ENCODE measurements at regions not wholly inside any gene's neighbourhood (a gene's known extent, or its start where the extent isn't known, plus 50 kb on each side); places are given as distances from the start of the nearest gene placed in this dataset.

DNA sequence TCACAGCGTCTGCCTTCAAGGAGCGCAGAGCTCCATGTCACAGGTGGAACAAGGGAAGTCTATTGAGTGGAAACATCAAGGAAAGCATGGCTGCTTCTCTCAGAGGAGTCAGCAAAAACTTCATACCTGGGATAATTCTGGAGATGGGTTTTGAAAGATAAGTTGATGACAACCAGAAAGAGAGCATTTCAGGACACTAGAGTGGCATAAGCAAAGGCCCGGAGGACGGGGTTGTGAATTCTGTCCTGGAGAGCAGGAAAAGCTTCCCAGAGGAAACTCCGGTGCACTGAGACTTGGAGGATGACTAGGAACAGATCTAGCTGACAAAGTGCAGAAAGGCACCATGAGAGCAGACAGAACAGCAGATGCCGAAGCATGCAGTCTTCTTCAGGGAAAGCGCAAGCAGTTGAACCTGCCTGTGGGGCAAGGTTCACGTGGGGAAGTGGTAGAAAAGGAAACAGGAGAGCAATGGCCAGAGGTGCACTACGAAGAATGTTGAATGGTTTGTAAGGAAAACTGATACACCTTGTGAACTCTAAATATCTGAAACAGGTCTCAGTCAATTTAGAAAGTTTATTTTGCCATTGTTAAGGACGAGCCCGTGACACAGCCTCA is 222.9 kb downstream of the PLPP3 start:
- Histone ChIP-seq H3K4me1 (ENCODE audit: control extremely low read depth in 1 of 4, control insufficient read depth in 4 of 4, insufficient read depth in 4 of 4, low read length in 3 of 4) (no peaks in the 10 kb centered on the region), H3K27me3 (replicated peaks in 2 of 5; ENCODE audit: control insufficient read depth in 4 of 5, insufficient read depth in 5 of 5, low read length in 4 of 5) (no peaks in the 10 kb centered on the region), H3K4me3 (ENCODE audit: control insufficient read depth in 1 of 7, extremely low read depth in 1 of 7, insufficient read depth in 4 of 7, low read depth in 2 of 7, low read length in 6 of 7) (no peak overlapping the region), H3K36me3 (ENCODE audit: control insufficient read depth in 4 of 4, insufficient read depth in 4 of 4, low read length in 3 of 4) (no peaks in the 10 kb centered on the region), H3K9me3 (ENCODE audit: control extremely low read depth in 1 of 5, control insufficient read depth in 4 of 5, insufficient read depth in 2 of 5, low read depth in 1 of 5, low read length in 4 of 5) (peaks cover 0 to 3% (median 0%) of the 10 kb centered on the region in 5 experiments), H3K27ac (ENCODE audit: insufficient read depth in 1 of 2, low read depth in 1 of 2, low read length in 2 of 2, poor library complexity in 1 of 2, severe bottlenecking in 2 of 2) (no peak overlapping the region)
- DNase-seq = no peak
- ChIA-PET CTCF (no interaction called here), POLR2A (no interaction called here)
- WGBS (ENCODE audit: insufficient coverage) = 100% methylated on average over 8 of the region's 11 CpGs

DNA sequence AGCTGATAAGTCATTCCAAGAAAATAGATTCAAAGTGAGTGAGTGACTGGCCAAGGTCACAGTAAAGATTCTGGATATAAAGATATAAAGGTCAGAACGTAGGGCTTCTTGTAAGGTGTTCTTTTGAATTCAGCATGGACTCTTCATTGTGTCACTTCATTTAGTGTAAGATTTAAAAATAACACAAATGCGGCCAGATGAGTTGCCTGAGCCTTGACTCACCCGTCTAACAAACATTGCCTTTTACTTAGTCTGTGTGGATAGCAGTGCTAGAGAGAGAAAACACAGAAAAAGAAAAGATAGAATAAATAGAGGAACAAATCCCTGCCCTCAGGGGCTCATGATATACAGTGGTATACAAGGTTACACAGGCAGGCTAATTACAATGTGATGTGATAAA is 223.4 kb downstream of the PLPP3 start:
- WGBS (ENCODE audit: insufficient coverage) = 100% methylated on average over 3 of the region's 3 CpGs
- CTCF ChIA-PET = interaction anchor here (0.6 kb wide), 1 partner anchor 893 kb away, joined by 3 read pairs; no protein-coding TSS in a partner anchor

DNA sequence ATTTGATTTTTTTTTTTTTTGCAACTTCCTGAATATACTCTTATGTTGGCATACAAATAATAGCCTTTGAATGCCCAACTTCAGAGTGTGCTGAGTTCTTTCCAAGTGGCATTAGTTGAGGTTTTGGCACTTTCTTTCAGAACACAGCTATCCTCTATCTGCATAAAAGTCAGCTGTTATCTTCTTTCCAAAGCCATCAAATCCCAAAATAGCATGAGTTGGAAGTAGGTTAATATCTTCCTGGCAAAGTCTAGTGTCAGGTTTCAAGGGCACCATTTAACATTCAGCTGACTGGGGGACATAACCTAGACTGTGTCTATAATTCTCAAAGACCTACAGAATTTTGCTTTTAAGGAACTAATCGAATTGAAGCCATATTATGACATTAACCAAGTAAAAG is 223.9 kb downstream of the PLPP3 start:
- CTCF ChIA-PET = interaction anchor here (0.6 kb wide), 1 partner anchor 893 kb away, joined by 3 read pairs; no protein-coding TSS in a partner anchor

More for the DNA sequence above, 223.4 kb downstream of the PLPP3 start:
- H3K4me3 ChIP-seq (ENCODE audit: control insufficient read depth in 1 of 7, extremely low read depth in 1 of 7, insufficient read depth in 4 of 7, low read depth in 2 of 7, low read length in 6 of 7) = no peak overlapping the region
- no peaks in the 10 kb centered on the region for H3K27me3 ChIP-seq (replicated peaks in 2 of 5; ENCODE audit: control insufficient read depth in 4 of 5, insufficient read depth in 5 of 5, low read length in 4 of 5)
- H3K9me3 ChIP-seq (ENCODE audit: control extremely low read depth in 1 of 5, control insufficient read depth in 4 of 5, insufficient read depth in 2 of 5, low read depth in 1 of 5, low read length in 4 of 5) = peaks cover 0 to 3% (median 0%) of the 10 kb centered on the region in 5 experiments
- H3K27ac ChIP-seq (ENCODE audit: insufficient read depth in 1 of 2, low read depth in 1 of 2, low read length in 2 of 2, poor library complexity in 1 of 2, severe bottlenecking in 2 of 2) = no peak overlapping the region
- H3K4me1 ChIP-seq (ENCODE audit: control extremely low read depth in 1 of 4, control insufficient read depth in 4 of 4, insufficient read depth in 4 of 4, low read length in 3 of 4) = no peaks in the 10 kb centered on the region
- POLR2A ChIA-PET = no interaction called here
- DNase-seq = no peak
- no peaks in the 10 kb centered on the region for H3K36me3 ChIP-seq (ENCODE audit: control insufficient read depth in 4 of 4, insufficient read depth in 4 of 4, low read length in 3 of 4)

DNA sequence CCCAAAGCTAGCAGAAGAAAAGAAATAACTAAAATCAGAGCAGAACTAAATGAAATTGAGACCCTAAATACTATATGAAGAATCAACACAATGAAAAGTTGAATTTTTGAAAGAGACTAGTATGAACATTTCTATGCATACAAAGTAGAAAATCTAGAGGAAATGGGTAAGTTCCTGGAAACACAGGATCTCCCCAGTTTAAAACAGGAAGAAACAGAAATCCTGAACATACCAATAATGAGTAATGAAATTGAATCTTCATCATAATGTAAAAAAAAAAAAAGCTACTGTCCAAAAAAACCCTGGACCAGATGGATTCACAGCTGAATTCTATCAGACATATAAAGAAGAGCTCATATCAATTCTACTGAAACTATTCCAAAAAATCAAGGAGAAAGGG is 233.5 kb downstream of the PLPP3 start:
- CTCF ChIA-PET = interaction anchor here (0.6 kb wide), 1 partner anchor 429 kb away, joined by 3 read pairs; no protein-coding TSS in a partner anchor

More for the DNA sequence above, 223.9 kb downstream of the PLPP3 start:
- H3K36me3 ChIP-seq (ENCODE audit: control insufficient read depth in 4 of 4, insufficient read depth in 4 of 4, low read length in 3 of 4) = no peaks in the 10 kb centered on the region
- POLR2A ChIA-PET = no interaction called here
- no peak overlapping the region for H3K4me3 ChIP-seq (ENCODE audit: control insufficient read depth in 1 of 7, extremely low read depth in 1 of 7, insufficient read depth in 4 of 7, low read depth in 2 of 7, low read length in 6 of 7)
- H3K9me3 ChIP-seq (ENCODE audit: control extremely low read depth in 1 of 5, control insufficient read depth in 4 of 5, insufficient read depth in 2 of 5, low read depth in 1 of 5, low read length in 4 of 5) = peaks cover 0 to under 1% (median 0%) of the 10 kb centered on the region in 5 experiments
- 100% methylated on average over 1 of the region's 1 CpG for WGBS (ENCODE audit: insufficient coverage)
- DNase-seq = no peak
- H3K27ac ChIP-seq (ENCODE audit: insufficient read depth in 1 of 2, low read depth in 1 of 2, low read length in 2 of 2, poor library complexity in 1 of 2, severe bottlenecking in 2 of 2) = no peak overlapping the region
- no peaks in the 10 kb centered on the region for H3K27me3 ChIP-seq (replicated peaks in 2 of 5; ENCODE audit: control insufficient read depth in 4 of 5, insufficient read depth in 5 of 5, low read length in 4 of 5)
- H3K4me1 ChIP-seq (ENCODE audit: control extremely low read depth in 1 of 4, control insufficient read depth in 4 of 4, insufficient read depth in 4 of 4, low read length in 3 of 4) = no peaks in the 10 kb centered on the region

DNA sequence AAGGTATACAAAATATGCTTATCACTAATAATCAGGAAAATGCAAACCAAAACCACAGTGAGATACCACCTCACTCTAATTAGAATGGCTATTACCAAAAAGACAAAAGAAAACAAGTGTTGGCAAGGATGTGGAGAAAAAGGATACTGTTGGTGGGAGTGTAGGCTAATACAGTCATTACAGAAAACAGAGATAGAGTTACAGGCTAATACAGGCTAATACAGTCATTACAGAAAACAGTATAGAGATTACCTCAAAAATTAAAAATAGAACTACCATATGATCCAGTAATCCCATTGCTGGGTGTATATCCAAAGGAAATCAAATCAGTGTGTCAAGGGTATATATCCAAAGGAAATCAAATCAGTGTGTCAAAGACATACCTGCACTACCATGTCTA is 238.4 kb downstream of the PLPP3 start:
- Histone ChIP-seq H3K36me3 (ENCODE audit: control insufficient read depth in 4 of 4, insufficient read depth in 4 of 4, low read length in 3 of 4) (no peaks in the 10 kb centered on the region), H3K4me3 (ENCODE audit: control insufficient read depth in 1 of 7, extremely low read depth in 1 of 7, insufficient read depth in 4 of 7, low read depth in 2 of 7, low read length in 6 of 7) (no peak overlapping the region), H3K9me3 (ENCODE audit: control extremely low read depth in 1 of 5, control insufficient read depth in 4 of 5, insufficient read depth in 2 of 5, low read depth in 1 of 5, low read length in 4 of 5) (peaks cover 0 to 14% (median 0%) of the 10 kb centered on the region in 5 experiments), H3K27me3 (replicated peaks in 2 of 5; ENCODE audit: control insufficient read depth in 4 of 5, insufficient read depth in 5 of 5, low read length in 4 of 5) (no peaks in the 10 kb centered on the region), H3K27ac (ENCODE audit: insufficient read depth in 1 of 2, low read depth in 1 of 2, low read length in 2 of 2, poor library complexity in 1 of 2, severe bottlenecking in 2 of 2) (no peak overlapping the region), H3K4me1 (ENCODE audit: control extremely low read depth in 1 of 4, control insufficient read depth in 4 of 4, insufficient read depth in 4 of 4, low read length in 3 of 4) (no peaks in the 10 kb centered on the region)
- POLR2A ChIA-PET = no interaction called here
- CTCF ChIA-PET = no interaction called here
- DNase-seq = no peak

More for the DNA sequence above, 233.5 kb downstream of the PLPP3 start:
- no peak for DNase-seq
- H3K4me1 ChIP-seq (ENCODE audit: control extremely low read depth in 1 of 4, control insufficient read depth in 4 of 4, insufficient read depth in 4 of 4, low read length in 3 of 4) = no peaks in the 10 kb centered on the region
- H3K9me3 ChIP-seq (ENCODE audit: control extremely low read depth in 1 of 5, control insufficient read depth in 4 of 5, insufficient read depth in 2 of 5, low read depth in 1 of 5, low read length in 4 of 5) = peaks cover 0 to 14% (median 0%) of the 10 kb centered on the region in 5 experiments
- H3K36me3 ChIP-seq (ENCODE audit: control insufficient read depth in 4 of 4, insufficient read depth in 4 of 4, low read length in 3 of 4) = no peaks in the 10 kb centered on the region
- no peak overlapping the region for H3K4me3 ChIP-seq (ENCODE audit: control insufficient read depth in 1 of 7, extremely low read depth in 1 of 7, insufficient read depth in 4 of 7, low read depth in 2 of 7, low read length in 6 of 7)
- H3K27me3 ChIP-seq (replicated peaks in 2 of 5; ENCODE audit: control insufficient read depth in 4 of 5, insufficient read depth in 5 of 5, low read length in 4 of 5) = no peaks in the 10 kb centered on the region
- POLR2A ChIA-PET = no interaction called here
- no peak overlapping the region for H3K27ac ChIP-seq (ENCODE audit: insufficient read depth in 1 of 2, low read depth in 1 of 2, low read length in 2 of 2, poor library complexity in 1 of 2, severe bottlenecking in 2 of 2)

DNA sequence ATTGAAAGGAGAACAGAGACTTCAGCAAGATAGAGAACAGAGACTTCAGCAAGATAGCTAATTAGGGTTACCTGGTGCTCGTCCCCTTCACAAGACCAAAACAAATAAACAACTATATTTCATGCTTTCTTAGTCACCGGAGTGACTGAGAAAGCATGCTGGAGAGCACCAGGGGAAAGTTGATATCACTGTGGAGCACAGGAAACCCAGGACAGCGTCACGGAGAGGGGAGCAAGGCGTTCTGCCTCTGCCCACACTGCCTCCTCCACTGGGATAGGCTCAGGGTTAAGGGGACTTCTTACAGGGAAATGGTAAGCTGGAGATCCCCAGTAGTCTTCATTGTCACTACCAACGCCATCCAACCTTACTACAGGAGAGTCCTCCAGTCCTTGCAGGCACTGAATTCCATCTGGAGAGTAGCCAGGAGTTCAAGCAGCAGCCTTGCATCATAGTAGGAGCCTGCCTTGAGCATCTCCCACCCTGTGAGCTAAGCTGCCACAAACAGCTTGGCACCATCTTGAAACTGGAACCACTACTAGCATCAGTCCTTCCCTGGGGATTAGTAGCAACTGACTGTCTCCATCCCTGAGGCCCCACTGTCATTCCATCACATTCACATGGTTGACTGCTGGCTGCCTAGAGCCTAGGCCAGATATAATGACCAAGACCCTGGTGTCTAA is 239.4 kb downstream of the PLPP3 start:
- no peak overlapping the region for H3K27ac ChIP-seq (ENCODE audit: insufficient read depth in 1 of 2, low read depth in 1 of 2, low read length in 2 of 2, poor library complexity in 1 of 2, severe bottlenecking in 2 of 2)
- no peak for DNase-seq
- ChIA-PET POLR2A (no interaction called here), CTCF (no interaction called here)
- H3K36me3 ChIP-seq (ENCODE audit: control insufficient read depth in 4 of 4, insufficient read depth in 4 of 4, low read length in 3 of 4) = no peaks in the 10 kb centered on the region
- H3K4me3 ChIP-seq (ENCODE audit: control insufficient read depth in 1 of 7, extremely low read depth in 1 of 7, insufficient read depth in 4 of 7, low read depth in 2 of 7, low read length in 6 of 7) = no peak overlapping the region
- no peaks in the 10 kb centered on the region for H3K27me3 ChIP-seq (replicated peaks in 2 of 5; ENCODE audit: control insufficient read depth in 4 of 5, insufficient read depth in 5 of 5, low read length in 4 of 5)
- no peaks in the 10 kb centered on the region for H3K4me1 ChIP-seq (ENCODE audit: control extremely low read depth in 1 of 4, control insufficient read depth in 4 of 4, insufficient read depth in 4 of 4, low read length in 3 of 4)
- peaks cover 0 to 14% (median 0%) of the 10 kb centered on the region in 5 experiments for H3K9me3 ChIP-seq (ENCODE audit: control extremely low read depth in 1 of 5, control insufficient read depth in 4 of 5, insufficient read depth in 2 of 5, low read depth in 1 of 5, low read length in 4 of 5)
- WGBS (ENCODE audit: insufficient coverage) = 92% methylated on average over 4 of the region's 6 CpGs

DNA sequence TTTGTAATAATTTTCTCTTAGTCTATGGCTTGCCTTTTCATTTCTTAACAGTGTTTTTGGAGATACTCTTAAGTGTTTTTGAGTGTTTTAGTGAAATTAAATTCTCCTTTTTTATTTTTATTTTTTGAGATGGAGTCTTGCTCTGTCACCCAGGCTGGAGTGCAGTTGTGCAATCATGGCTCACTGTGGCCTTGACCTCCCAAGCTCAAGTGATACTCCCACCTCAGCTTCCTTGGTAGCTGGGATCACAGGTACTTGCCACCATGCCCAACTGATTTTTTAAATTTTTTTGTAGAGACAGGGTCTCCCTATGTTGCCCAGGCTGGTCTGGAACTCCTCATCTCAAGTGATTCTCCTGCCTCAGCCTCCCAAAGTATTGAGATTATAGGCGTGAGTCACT is 240.3 kb downstream of the PLPP3 start:
- Histone ChIP-seq H3K4me3 (ENCODE audit: control insufficient read depth in 1 of 7, extremely low read depth in 1 of 7, insufficient read depth in 4 of 7, low read depth in 2 of 7, low read length in 6 of 7) (no peak overlapping the region), H3K9me3 (ENCODE audit: control extremely low read depth in 1 of 5, control insufficient read depth in 4 of 5, insufficient read depth in 2 of 5, low read depth in 1 of 5, low read length in 4 of 5) (peaks cover 0 to 9% (median 0%) of the 10 kb centered on the region in 5 experiments), H3K4me1 (ENCODE audit: control extremely low read depth in 1 of 4, control insufficient read depth in 4 of 4, insufficient read depth in 4 of 4, low read length in 3 of 4) (no peaks in the 10 kb centered on the region), H3K27ac (ENCODE audit: insufficient read depth in 1 of 2, low read depth in 1 of 2, low read length in 2 of 2, poor library complexity in 1 of 2, severe bottlenecking in 2 of 2) (no peak overlapping the region), H3K27me3 (replicated peaks in 2 of 5; ENCODE audit: control insufficient read depth in 4 of 5, insufficient read depth in 5 of 5, low read length in 4 of 5) (no peaks in the 10 kb centered on the region), H3K36me3 (ENCODE audit: control insufficient read depth in 4 of 4, insufficient read depth in 4 of 4, low read length in 3 of 4) (no peaks in the 10 kb centered on the region)
- WGBS (ENCODE audit: insufficient coverage) = no CpG with 5 or more reads among the region's 1 CpG
- DNase-seq = no peak
- CTCF ChIA-PET = no interaction called here
- POLR2A ChIA-PET = no interaction called here

All from common myeloid progenitor, CD34-positive (primary cell).